ENCODE measurements at regions not wholly inside any gene's neighbourhood (a gene's known extent, or its start where the extent isn't known, plus 50 kb on each side); places are given as distances from the start of the nearest gene placed in this dataset.

DNA sequence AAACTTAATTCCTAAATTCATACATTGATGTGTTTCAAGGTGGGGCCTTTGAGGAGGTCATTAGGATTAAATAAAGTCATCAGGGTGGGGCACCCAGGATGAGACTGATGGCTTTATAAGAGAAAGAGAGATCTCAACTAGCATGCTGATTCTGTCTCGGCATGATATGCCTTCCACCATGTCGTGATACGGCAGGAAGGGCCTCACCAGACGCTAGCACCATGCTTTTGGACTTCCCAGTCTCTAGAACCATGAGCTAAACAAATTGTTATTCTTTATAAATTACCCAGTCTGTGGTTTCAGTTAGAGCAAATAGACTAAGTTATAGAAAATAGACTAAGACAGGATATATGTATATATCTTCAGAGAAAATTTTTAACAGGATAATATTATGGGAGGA is 759.6 kb downstream of the MED13L start:
- no peak overlapping the region for H3K4me3 ChIP-seq (ENCODE audit: control insufficient read depth, low read depth, low read length)
- no peak for TF ChIP-seq CTCF (IDR thresholded peaks at IDR 0.05; ENCODE audit: control insufficient read depth, insufficient read depth, low read depth, low read length, missing control alignments)
- no peak for DNase-seq (ENCODE audit: low read depth)

DNA sequence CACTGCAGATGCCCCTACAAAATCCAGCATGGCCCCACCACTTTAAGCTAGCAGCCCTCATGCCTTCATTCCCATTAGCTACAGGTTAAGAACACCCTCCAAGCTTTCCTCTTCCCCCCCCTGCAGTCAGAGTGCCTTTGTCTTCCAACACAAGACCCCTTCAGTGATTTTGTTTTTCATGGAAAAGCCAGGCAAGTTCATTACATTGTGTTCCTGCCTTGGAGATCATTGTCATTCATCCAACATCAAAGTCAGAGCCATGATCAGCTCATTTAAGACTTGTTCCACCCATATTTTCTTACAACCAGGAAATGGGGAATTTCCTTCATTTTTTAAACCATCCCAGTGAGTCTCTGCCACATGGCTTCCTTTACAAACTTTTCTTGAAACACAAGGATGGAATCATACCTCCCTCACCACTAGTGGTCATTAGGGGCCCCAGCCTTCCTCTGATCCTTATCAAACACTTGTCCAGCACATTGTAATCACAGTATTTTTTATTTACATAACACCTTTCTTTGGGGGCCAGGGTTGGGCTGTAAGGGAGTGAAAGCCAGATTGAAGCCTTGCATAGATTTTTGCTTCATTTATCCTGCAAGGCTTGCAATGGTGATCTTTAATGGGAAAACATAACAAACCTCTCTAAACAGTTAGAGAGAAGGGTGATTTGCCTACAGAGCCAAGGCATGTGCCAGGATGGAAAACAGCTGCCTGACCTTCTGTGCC is 765.3 kb downstream of the MED13L start:
- TF ChIP-seq CTCF (IDR thresholded peaks at IDR 0.05; ENCODE audit: control insufficient read depth, insufficient read depth, low read depth, low read length, missing control alignments), result no peak

GRCh38 chr12:115511305-115511704 is 766.2 kb downstream of the MED13L start:
- no peak overlapping the region for H3K4me3 ChIP-seq (ENCODE audit: control insufficient read depth, low read depth, low read length)
- TF ChIP-seq CTCF (IDR thresholded peaks at IDR 0.05; ENCODE audit: control insufficient read depth, insufficient read depth, low read depth, low read length, missing control alignments), result no peak
- DNase-seq (ENCODE audit: low read depth), result no peak

More for the DNA sequence above, 765.3 kb downstream of the MED13L start:
- H3K4me3 ChIP-seq (ENCODE audit: control insufficient read depth, low read depth, low read length), result no peak overlapping the region
- no peak for DNase-seq (ENCODE audit: low read depth)

DNA sequence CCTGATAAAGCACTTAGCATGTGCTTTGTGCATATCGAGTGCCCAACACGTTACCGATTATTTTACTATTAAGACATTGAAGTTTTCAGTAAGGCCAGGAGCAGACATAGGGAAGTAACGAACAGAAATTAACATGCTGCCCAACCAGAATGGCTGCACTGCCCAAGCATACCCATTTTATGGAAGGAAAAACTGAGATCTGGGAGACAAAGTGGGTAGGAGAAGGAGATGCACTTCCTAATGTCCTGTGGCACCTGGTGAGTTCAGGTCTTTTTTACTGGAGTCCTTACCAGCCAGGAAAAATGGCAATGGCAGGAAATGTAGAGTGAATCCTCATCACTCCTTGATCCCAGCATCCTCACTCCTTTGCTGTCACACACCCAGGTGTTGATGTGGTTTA is 768.5 kb downstream of the MED13L start:
- H3K4me3 ChIP-seq (ENCODE audit: control insufficient read depth, low read depth, low read length), result no peak overlapping the region
- DNase-seq (ENCODE audit: low read depth), result no peak
- no peak for TF ChIP-seq CTCF (IDR thresholded peaks at IDR 0.05; ENCODE audit: control insufficient read depth, insufficient read depth, low read depth, low read length, missing control alignments)

DNA sequence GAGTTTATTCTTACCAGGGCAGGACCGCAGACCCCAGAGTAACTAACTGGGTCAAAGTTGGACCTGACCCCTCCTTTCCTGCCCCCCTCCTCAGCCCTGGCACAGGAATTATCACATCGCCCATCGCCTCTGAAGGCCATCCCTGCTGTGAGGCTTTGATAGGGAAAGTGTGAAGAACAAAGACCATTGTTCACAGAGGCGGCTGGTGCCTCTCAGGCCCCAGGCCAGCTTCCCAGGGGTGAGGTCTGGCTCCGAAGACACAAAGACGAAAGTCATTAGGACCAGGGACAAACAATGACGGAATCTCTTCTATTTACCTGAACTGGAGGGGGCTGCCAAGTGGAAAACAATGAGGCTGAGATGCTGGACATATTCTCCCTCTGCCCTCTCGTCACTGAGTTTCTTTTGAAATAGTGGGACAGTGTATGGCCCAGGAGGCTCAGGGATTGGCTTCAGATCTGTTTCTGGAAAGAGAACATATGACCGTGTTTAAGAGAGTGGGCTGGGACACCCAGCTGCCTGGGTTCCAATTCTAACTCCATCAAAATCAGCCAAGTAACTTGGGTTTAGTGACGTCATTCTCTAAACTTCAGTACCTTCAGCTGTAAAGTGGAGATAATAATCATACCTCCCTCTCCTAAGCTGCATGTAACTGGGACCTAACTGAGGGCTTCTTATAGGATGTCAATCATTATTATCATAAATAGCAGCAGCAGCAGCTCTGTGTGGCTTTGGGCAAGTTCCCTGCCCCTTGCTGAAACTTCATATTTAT is 769.4 kb downstream of the MED13L start:
- no peak for DNase-seq (ENCODE audit: low read depth)
- no peak for TF ChIP-seq CTCF (IDR thresholded peaks at IDR 0.05; ENCODE audit: control insufficient read depth, insufficient read depth, low read depth, low read length, missing control alignments)
- no peak overlapping the region for H3K4me3 ChIP-seq (ENCODE audit: control insufficient read depth, low read depth, low read length)

- no peak for DNase-seq (ENCODE audit: low read depth)
- H3K4me3 ChIP-seq (ENCODE audit: control insufficient read depth, low read depth, low read length), result no peak overlapping the region
- TF ChIP-seq CTCF (IDR thresholded peaks at IDR 0.05; ENCODE audit: control insufficient read depth, insufficient read depth, low read depth, low read length, missing control alignments), result no peak
Observed at GRCh38 chr12:115507560-115507889, 770.0 kb downstream of the MED13L start.
